ENCODE measurements at regions not wholly inside any gene's neighbourhood (a gene's known extent, or its start where the extent isn't known, plus 50 kb on each side); places are given as distances from the start of the nearest gene placed in this dataset.

GRCh38 chrX:40964633-40965586, 120.3 kb upstream of the USP9X start:
- no peak for TF ChIP-seq POLR2AphosphoS2 (IDR thresholded peaks at IDR 0.05; ENCODE audit: low read depth, low read length)
- TF ChIP-seq REST (IDR thresholded peaks at IDR 0.05; ENCODE audit: low read depth, low read length), result no peak
- TF ChIP-seq POLR2AphosphoS5 (IDR thresholded peaks at IDR 0.05; ENCODE audit: low read length), result no peak
- TF ChIP-seq CTCF (IDR thresholded peaks at IDR 0.05 in 2 of 3, conservative IDR thresholded peaks at IDR 0.05 in 1 of 3; ENCODE audit: control insufficient read depth in 2 of 3, extremely low read depth in 1 of 3, insufficient read depth in 1 of 3, low read depth in 3 of 3, low read length in 3 of 3), result no peak
- TF ChIP-seq BMI1 (IDR thresholded peaks at IDR 0.05; ENCODE audit: borderline replicate concordance), result no peak
- no peak for TF ChIP-seq NFIC (IDR thresholded peaks at IDR 0.05; ENCODE audit: low read depth, low read length)
